ENCODE measurements at regions not wholly inside any gene's neighbourhood (a gene's known extent, or its start where the extent isn't known, plus 50 kb on each side); places are given as distances from the start of the nearest gene placed in this dataset.

GRCh38 chr13:73893833-73894232 is 240.4 kb downstream of the KLF12 start:
- no peak overlapping the region for H3K4me3 Mint-ChIP-seq
- H3K27ac Mint-ChIP-seq = no peak overlapping the region
- no peak for DNase-seq
- no peaks in the 10 kb centered on the region for H3K36me3 Mint-ChIP-seq (ENCODE audit: low read depth)
- intact Hi-C loops (cut with micrococcal nuclease) = no loop called here
- TF ChIP-seq CTCF (IDR thresholded peaks at IDR 0.05) = no peak
- H3K27me3 Mint-ChIP-seq = no peaks in the 10 kb centered on the region
- CTCF ChIA-PET = no interaction called here
- POLR2A ChIA-PET = no interaction called here
- H3K9me3 Mint-ChIP-seq = no peaks in the 10 kb centered on the region
- peaks cover 35% of the 10 kb centered on the region for H3K4me1 Mint-ChIP-seq (ENCODE audit: low read depth)
- ATAC-seq = no peak

DNA sequence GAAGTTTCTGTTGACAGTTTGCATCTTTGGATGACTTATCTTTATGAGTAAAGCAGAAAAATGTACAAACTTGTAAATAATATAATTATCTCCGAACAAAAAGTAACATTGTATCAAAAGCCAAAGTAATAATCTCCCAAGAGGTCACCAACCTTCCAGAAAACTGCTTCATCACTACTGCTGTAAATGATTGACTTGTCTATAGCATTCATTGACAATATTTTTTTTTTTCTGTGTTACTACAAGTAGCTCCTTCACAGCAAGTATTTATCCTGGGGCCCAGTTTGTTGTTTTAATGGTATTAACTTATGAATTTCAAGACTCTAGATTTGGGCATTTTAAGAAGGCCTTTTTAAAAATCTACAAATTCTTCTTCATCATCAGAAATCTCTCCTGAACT is 242.4 kb downstream of the KLF12 start:
- Mint-ChIP-seq H3K4me3 (no peak overlapping the region), H3K9me3 (no peaks in the 10 kb centered on the region), H3K4me1 (ENCODE audit: low read depth) (peaks cover 25% of the 10 kb centered on the region), H3K27me3 (no peaks in the 10 kb centered on the region), H3K27ac (no peak overlapping the region), H3K36me3 (ENCODE audit: low read depth) (peaks cover 3% of the 10 kb centered on the region)
- no peak for DNase-seq
- ATAC-seq = no peak
- no peak for TF ChIP-seq CTCF (IDR thresholded peaks at IDR 0.05)
- intact Hi-C loops (cut with micrococcal nuclease) = no loop called here
- CTCF ChIA-PET = no interaction called here
- POLR2A ChIA-PET = no interaction called here

GRCh38 chr13:73883162-73883561 is 251.0 kb downstream of the KLF12 start:
- peaks cover 36% of the 10 kb centered on the region for H3K4me1 Mint-ChIP-seq (ENCODE audit: low read depth)
- H3K27me3 Mint-ChIP-seq = no peaks in the 10 kb centered on the region
- DNase-seq (no peak), ATAC-seq (no peak)
- ChIA-PET POLR2A (no interaction called here), CTCF (interaction anchor here (1.0 to 1.3 kb wide), 2 partner anchors 9 to 29 kb away, joined by 3 read pairs; no protein-coding TSS in a partner anchor)
- intact Hi-C loops (cut with micrococcal nuclease) = no loop called here
- TF ChIP-seq CTCF (IDR thresholded peaks at IDR 0.05) = no peak
- H3K27ac Mint-ChIP-seq = no peak overlapping the region
- H3K4me3 Mint-ChIP-seq = no peak overlapping the region
- peaks cover 6% of the 10 kb centered on the region for H3K9me3 Mint-ChIP-seq
- H3K36me3 Mint-ChIP-seq (ENCODE audit: low read depth) = peaks cover 32% of the 10 kb centered on the region

DNA sequence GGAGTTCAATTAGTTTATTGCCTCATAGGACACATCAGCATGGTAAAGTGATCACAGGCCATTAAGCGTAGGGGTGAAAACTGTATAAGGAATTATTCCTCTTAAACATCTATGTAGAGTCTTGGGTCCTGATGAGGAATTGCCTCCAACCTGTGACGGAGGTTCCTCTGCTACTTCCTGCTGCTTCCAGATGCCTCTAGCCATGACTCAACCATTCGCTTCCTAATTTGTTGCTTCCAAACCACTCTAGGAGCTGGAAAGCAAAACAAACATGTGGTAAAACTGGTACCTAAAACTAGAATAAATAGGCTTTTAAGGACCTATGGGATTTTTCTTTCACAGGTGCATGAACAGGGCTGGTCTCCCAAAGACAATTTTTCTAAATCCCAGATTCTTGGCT is 253.8 kb downstream of the KLF12 start:
- DNase-seq (no peak), ATAC-seq (no peak)
- peaks cover 11% of the 10 kb centered on the region for H3K9me3 Mint-ChIP-seq
- no peaks in the 10 kb centered on the region for H3K27me3 Mint-ChIP-seq
- no peak for TF ChIP-seq CTCF (IDR thresholded peaks at IDR 0.05)
- ChIA-PET CTCF (no interaction called here), POLR2A (no interaction called here)
- H3K27ac Mint-ChIP-seq = peak overlapping the region; percentile 1
- H3K4me3 Mint-ChIP-seq = no peak overlapping the region
- peaks cover 19% of the 10 kb centered on the region for H3K36me3 Mint-ChIP-seq (ENCODE audit: low read depth)
- intact Hi-C loops (cut with micrococcal nuclease) = no loop called here
- peaks cover 42% of the 10 kb centered on the region for H3K4me1 Mint-ChIP-seq (ENCODE audit: low read depth)

- Mint-ChIP-seq H3K9me3 (peaks cover 11% of the 10 kb centered on the region), H3K4me3 (no peak overlapping the region), H3K27ac (peak overlapping the region; percentile 1), H3K27me3 (no peaks in the 10 kb centered on the region), H3K36me3 (ENCODE audit: low read depth) (peaks cover 13% of the 10 kb centered on the region), H3K4me1 (ENCODE audit: low read depth) (peaks cover 42% of the 10 kb centered on the region)
- POLR2A ChIA-PET = no interaction called here
- CTCF ChIA-PET = interaction anchor here (0.7 kb wide), 1 partner anchor 11 kb away, joined by 3 read pairs; no protein-coding TSS in a partner anchor
- no peak for ATAC-seq
- no peak for DNase-seq
- TF ChIP-seq CTCF (IDR thresholded peaks at IDR 0.05) = no peak
- intact Hi-C loops (cut with micrococcal nuclease) = no loop called here
Observed at GRCh38 chr13:73879346-73880015, 254.7 kb downstream of the KLF12 start.
